OCI-LY7 (cell line): ENCODE measurements at regions not wholly inside any gene's neighbourhood (a gene's known extent, or its start where the extent isn't known, plus 50 kb on each side); places are given as distances from the start of the nearest gene placed in this dataset.

Experiments used
- BruUV-seq: library from RNA; stranded (reverse); fragments of 400-500 nt; replicated peaks from 2 replicates; lab custom pipeline; 2021; lab: Mats Ljungman, UMichigan
- CTCF ChIA-PET: fragments of 300-600 bp; sonication (Branson Sonifier 250); formaldehyde crosslinking; loops from one replicate; lab custom pipeline; 2022; ENCODE audit warnings: antibody characterized with exemption; ENCODE audit not compliant: unreplicated experiment; lab: Charles Lee
- POLR2A ChIA-PET: fragments of 300-600 bp; sonication (Branson Sonifier 250); formaldehyde crosslinking; loops from one replicate; lab custom pipeline; 2022; ENCODE audit warnings: antibody characterized with exemption; lab: Charles Lee
- DNase-seq: peaks from one replicate; pipeline ENCODE4 v3.0.0-alpha.2; 2015; ENCODE audit warnings: low spot score
- H2AFZ ChIP-seq: fragments of 200-600 bp; sonication (generic), shearing (Covaris generic); 2 replicates; pipeline ENCODE4 v1.6.1; 2014; ENCODE audit warnings: mild to moderate bottlenecking, antibody characterized with exemption, low read length, moderate library complexity
- H3K27ac ChIP-seq: fragments of 200-600 bp; sonication (generic); 2 replicates; pipeline ENCODE4 v1.5.1; 2014; ENCODE audit warnings: mixed run types, low read depth, mild to moderate bottlenecking, moderate library complexity, low read length, inconsistent platforms; ENCODE audit not compliant: poor library complexity, severe bottlenecking
- H3K36me3 ChIP-seq: fragments of 200-600 bp; sonication (generic); 2 replicates; pipeline ENCODE4 v1.6.1; 2014; ENCODE audit warnings: mild to moderate bottlenecking, antibody characterized with exemption, low read length, moderate library complexity, mixed read lengths; ENCODE audit not compliant: insufficient read depth
- H3K4me1 ChIP-seq: fragments of 200-600 bp; sonication (generic); 2 replicates; pipeline ENCODE4 v1.5.1; 2014; ENCODE audit warnings: mild to moderate bottlenecking, low read length; ENCODE audit not compliant: insufficient read depth, poor library complexity, severe bottlenecking
- H3K4me2 ChIP-seq: fragments of 200-600 bp; sonication (generic); 2 replicates; pipeline ENCODE4 v1.6.1; 2014; ENCODE audit warnings: mild to moderate bottlenecking, low read length
- H3K4me3 ChIP-seq: fragments of 200-600 bp; sonication (generic); 2 replicates; pipeline ENCODE4 v1.5.1; 2014; ENCODE audit warnings: mild to moderate bottlenecking, low read depth, low read length; ENCODE audit not compliant: poor library complexity, severe bottlenecking
- H3K79me2 ChIP-seq: fragments of 200-600 bp; sonication (generic); 2 replicates; pipeline ENCODE4 v1.6.1; 2016; ENCODE audit warnings: low read depth, mild to moderate bottlenecking, low read length, moderate library complexity, mixed read lengths; ENCODE audit not compliant: insufficient read depth
- H3K9me2 ChIP-seq: fragments of 200-600 bp; sonication (generic); 2 replicates; pipeline ENCODE4 v1.6.1; 2016; ENCODE audit warnings: mild to moderate bottlenecking, low read length, mixed read lengths; ENCODE audit not compliant: insufficient read depth
- H3K9me3 ChIP-seq: fragments of 200-600 bp; sonication (generic); 2 replicates; pipeline ENCODE4 v1.6.1; 2014; ENCODE audit warnings: mild to moderate bottlenecking, mixed run types, low read length, mixed read lengths
- H4K20me1 ChIP-seq: fragments of 200-600 bp; sonication (generic); 2 replicates; pipeline ENCODE4 v1.6.1; 2014; ENCODE audit warnings: mild to moderate bottlenecking, antibody characterized with exemption, low read length, moderate library complexity, mixed read lengths; ENCODE audit not compliant: insufficient read depth
- CTCF ChIP-seq: fragments of 200-600 bp; sonication (generic); conservative IDR thresholded peaks from 2 replicates; pipeline ENCODE4 v1.5.1; 2014; ENCODE audit warnings: mild to moderate bottlenecking, antibody characterized with exemption, low read length, moderate library complexity, mixed read lengths
- EZH2phosphoT487 ChIP-seq: fragments of 200-600 bp; sonication (generic); IDR thresholded peaks from 2 replicates; pipeline ENCODE4 v1.6.1; 2018; ENCODE audit warnings: low read depth, borderline replicate concordance, mild to moderate bottlenecking, mixed run types, antibody characterized with exemption, low read length, moderate library complexity, mixed read lengths
- intact Hi-C: fragments of 100-400 bp; cut with micrococcal nuclease; formaldehyde crosslinking; loops from one replicate; pipeline ENCODE4 v1.10.0; 2022; ENCODE audit not compliant: unreplicated experiment

- BruUV-seq, result no TSS peak
- H3K79me2 ChIP-seq, result no peaks in the 10 kb centered on the region
- H3K9me2 ChIP-seq, result no peaks in the 10 kb centered on the region
- H2AFZ ChIP-seq, result no peak overlapping the region
- H4K20me1 ChIP-seq, result no peaks in the 10 kb centered on the region
- H3K27ac ChIP-seq, result no peak overlapping the region
- ChIA-PET CTCF (no interaction called here), POLR2A (interaction anchor here (0.6 kb wide), 1 partner anchor 8 kb away, joined by 3 read pairs; no protein-coding TSS in a partner anchor)
- intact Hi-C loops, result no loop called here
- TF ChIP-seq EZH2phosphoT487, result no peak
- TF ChIP-seq CTCF, result no peak
- no peak overlapping the region for H3K4me3 ChIP-seq
- no peak for DNase-seq
- H3K4me2 ChIP-seq, result no peak overlapping the region
- H3K9me3 ChIP-seq, result no peaks in the 10 kb centered on the region
- H3K4me1 ChIP-seq, result no peaks in the 10 kb centered on the region
- H3K36me3 ChIP-seq, result no peaks in the 10 kb centered on the region
These were observed 2750.2 kb upstream of the PCDH20 start for GRCh38 chr13:64165826-64166225.

GRCh38 chr13:64164435-64164834 is 2748.8 kb upstream of the PCDH20 start:
- Histone ChIP-seq H3K9me3 (no peaks in the 10 kb centered on the region), H2AFZ (no peak overlapping the region), H3K9me2 (no peaks in the 10 kb centered on the region), H3K36me3 (no peaks in the 10 kb centered on the region), H3K4me1 (no peaks in the 10 kb centered on the region), H4K20me1 (no peaks in the 10 kb centered on the region), H3K4me2 (no peak overlapping the region), H3K79me2 (no peaks in the 10 kb centered on the region), H3K4me3 (no peak overlapping the region), H3K27ac (no peak overlapping the region)
- POLR2A ChIA-PET, result no interaction called here
- intact Hi-C loops, result no loop called here
- CTCF ChIA-PET, result no interaction called here
- BruUV-seq, result no TSS peak
- no peak for TF ChIP-seq EZH2phosphoT487
- no peak for TF ChIP-seq CTCF
- no peak for DNase-seq

- Histone ChIP-seq H3K4me3 (no peak overlapping the region), H3K79me2 (no peaks in the 10 kb centered on the region), H3K36me3 (no peaks in the 10 kb centered on the region), H2AFZ (no peak overlapping the region), H3K4me1 (no peaks in the 10 kb centered on the region), H4K20me1 (no peaks in the 10 kb centered on the region), H3K9me2 (no peaks in the 10 kb centered on the region), H3K9me3 (no peaks in the 10 kb centered on the region), H3K4me2 (no peak overlapping the region), H3K27ac (no peak overlapping the region)
- CTCF ChIA-PET, result no interaction called here
- no peak for TF ChIP-seq CTCF
- no peak for TF ChIP-seq EZH2phosphoT487
- intact Hi-C loops, result no loop called here
- POLR2A ChIA-PET, result no interaction called here
- BruUV-seq, result no TSS peak
- DNase-seq, result no peak
These were observed 2744.8 kb upstream of the PCDH20 start for GRCh38 chr13:64160479-64160878.
